ENCODE measurements at regions not wholly inside any gene's neighbourhood (a gene's known extent, or its start where the extent isn't known, plus 50 kb on each side); places are given as distances from the start of the nearest gene placed in this dataset.

- no peak for DNase-seq
- intact Hi-C loops (cut with DNase I): no loop called here
Observed at GRCh38 chr6:122107256-122107852, 292.1 kb upstream of the HSF2 start.

GRCh38 chr6:122109075-122109474 is 290.4 kb upstream of the HSF2 start:
- intact Hi-C loops (cut with DNase I): no loop called here

DNA sequence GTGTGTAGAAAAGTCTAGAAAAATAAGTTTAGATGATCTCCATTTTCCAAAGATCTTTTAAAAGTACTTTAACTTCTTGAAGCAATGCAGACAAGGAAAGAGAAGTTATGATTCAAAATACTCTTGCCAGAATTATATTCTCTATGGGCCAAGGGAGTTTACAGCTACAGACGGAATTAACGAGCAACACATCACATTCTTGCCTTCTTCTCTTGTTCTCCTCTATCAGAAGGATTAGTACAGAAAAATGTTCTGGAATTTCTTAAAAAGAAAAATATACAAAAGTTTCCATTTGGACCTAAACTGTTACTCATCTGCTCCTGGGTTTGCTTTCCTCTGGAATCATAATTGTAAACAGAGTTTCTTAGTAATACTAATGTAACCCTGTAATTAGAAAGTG is 284.7 kb upstream of the HSF2 start:
- intact Hi-C loops (cut with DNase I): no loop called here
- DNase-seq: no peak

More at GRCh38 chr6:122109075-122109474, 290.4 kb upstream of the HSF2 start:
- no peak for DNase-seq

DNA sequence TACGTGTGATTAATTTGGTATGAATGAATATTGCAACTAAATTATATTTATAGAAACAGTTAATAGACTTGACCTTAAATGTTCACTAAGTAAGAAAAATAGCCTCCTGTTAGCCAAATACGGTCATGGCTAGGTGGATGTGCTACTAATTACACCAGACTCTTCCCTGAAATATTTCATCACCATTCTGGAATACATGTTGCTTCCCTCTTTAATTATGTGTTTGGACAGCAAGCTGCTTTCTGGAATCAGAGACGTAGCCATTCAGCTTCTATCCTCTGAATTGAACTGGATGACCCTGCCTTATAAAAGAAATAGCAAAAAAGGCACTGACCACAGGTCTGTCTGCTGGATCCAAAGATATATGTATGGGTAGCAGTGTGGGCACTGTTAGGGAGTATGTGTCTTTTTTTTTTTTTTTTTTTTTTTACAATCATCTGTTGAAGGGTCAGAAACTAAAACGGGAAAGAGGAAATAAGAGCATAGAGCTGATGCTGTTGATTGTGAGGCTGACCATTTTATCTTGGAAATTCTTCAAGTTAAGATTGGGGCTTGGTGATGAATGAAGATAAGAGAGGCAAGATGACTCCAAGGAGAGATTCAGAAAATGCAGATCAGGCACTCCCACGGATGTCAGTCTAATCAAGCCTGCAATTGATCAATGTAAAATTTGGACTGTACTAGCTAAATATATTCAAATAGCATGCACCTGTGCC is 283.2 kb upstream of the HSF2 start:
- intact Hi-C loops (cut with DNase I): no loop called here
- no peak for DNase-seq

GRCh38 chr6:122116835-122117627 is 282.4 kb upstream of the HSF2 start:
- intact Hi-C loops (cut with DNase I): no loop called here
- no peak for DNase-seq

DNA sequence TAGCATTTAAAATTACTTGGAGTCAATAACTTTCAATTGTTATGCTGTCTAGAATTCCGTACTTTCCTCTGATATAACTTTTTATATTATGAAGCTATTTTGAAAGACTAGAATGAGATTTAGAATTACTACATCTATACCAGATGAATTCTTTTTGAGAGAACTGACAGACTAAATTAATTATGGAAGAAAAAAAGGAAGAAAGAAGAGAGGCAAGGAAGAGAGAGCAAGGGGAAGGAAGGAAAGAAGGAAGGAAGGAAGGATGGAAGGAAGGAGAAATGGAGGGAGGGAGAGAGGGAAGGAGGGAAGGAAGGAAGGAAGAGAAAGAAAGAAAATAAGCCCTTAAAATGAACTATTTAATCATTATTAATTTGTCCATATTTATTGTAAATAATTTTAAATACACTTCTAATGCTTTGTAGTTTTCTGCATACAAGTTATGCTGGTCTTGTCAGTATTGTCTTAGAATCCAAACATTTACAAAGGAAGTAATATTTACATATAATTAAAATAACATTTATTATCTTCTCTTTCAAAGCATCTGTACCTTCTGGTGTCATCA is 280.4 kb upstream of the HSF2 start:
- intact Hi-C loops (cut with DNase I): no loop called here
- no peak for DNase-seq

DNA sequence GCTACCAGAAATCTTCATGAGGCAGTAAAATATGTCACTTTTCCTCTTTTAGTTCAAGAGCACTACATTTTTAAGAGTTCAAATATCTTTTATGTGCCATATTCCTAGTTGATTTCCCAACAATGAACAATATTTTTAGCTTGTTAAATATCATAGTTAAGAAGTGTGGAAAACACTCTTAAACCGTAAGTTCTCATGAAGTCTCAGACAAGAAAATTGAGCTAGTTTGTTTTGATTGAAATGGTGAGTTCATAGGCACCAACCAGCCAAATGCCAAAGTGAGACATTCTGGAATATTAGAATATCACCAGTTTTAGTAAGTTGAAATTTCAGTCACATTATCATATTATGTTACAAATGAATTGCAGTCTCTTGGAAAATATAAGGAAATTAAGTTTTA is 277.2 kb upstream of the HSF2 start:
- DNase-seq: no peak
- intact Hi-C loops (cut with DNase I): no loop called here

DNA sequence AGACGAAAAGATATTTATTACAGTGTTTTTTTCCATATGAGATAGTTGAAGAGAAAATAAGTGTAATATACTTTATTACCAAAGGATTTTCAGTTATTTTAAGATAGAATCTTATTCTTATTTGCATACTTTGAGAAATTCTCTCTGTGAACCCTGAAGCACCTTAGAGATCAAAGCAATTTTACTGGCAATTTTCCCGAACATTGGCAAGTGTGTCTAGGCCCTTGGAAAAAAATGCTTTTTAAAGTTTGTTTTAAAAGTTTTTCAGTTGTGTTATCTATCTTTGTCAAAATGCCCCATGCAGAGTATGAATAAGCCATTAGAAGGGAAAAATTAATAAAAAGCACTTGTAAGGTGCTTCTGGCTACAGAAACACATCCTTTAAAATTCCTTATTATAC is 276.8 kb upstream of the HSF2 start:
- intact Hi-C loops (cut with DNase I): no loop called here

GRCh38 chr6:122124908-122125307 is 274.5 kb upstream of the HSF2 start:
- DNase-seq: no peak
- intact Hi-C loops (cut with DNase I): no loop called here

More for the DNA sequence above, 276.8 kb upstream of the HSF2 start:
- no peak for DNase-seq

DNA sequence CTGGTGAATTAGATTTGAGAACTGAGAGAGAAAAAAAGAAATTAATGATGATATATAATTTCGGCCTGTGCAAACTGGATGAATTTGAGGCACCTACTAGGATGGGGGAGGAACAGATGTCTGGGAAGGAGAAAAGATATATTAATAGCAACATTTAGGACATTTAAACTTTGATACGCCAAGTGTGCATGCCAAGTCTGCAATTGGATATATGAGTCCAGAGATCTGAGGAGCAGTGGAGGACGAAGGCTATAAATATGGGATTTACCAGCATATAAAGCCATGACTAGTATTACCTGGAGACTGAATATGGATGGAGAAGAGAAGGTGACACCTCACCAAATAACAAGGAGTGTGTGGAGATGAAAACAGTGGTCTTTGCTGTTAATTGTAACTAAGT is 272.6 kb upstream of the HSF2 start:
- DNase-seq: no peak
- intact Hi-C loops (cut with DNase I): no loop called here

DNA sequence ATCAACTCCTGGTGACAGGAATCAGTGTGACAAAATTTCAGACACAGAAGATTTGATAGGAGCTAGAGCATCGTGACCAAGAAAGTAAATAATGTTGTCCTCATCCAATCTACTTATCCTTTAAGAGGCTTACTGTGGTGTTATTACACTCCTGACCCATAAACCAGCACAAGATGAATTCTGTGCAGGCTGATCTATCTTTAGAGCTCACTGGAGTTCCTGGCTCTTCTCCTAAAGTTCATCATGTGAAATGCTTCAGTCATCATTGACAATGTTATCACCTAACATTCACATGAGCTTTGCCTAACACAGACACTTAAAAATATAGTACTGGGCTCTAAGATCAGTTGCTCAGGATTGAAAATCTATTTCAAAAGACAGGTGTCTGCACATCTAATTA is 271.0 kb upstream of the HSF2 start:
- intact Hi-C loops (cut with DNase I): no loop called here
- DNase-seq: no peak

GRCh38 chr6:122129313-122130025 is 270.0 kb upstream of the HSF2 start:
- intact Hi-C loops (cut with DNase I): no loop called here
- peak in 3 of 42 donors; percentile 4 to 12 (median 5) for DNase-seq

DNA sequence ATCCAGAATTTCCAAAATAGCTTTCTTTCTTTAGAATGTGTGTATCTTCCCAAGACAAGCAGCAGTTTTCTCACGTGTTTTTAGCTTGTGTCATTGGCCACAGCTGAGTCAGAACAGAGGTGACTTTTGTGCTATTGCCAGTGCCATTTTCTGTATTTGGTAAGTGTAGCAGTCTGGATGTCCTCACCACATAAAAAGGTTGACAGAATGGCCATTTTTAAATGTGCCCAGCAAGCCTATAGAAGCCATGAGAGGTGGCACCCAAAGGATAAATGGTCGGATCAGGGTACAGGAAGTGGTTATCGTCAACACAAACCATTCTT is 269.5 kb upstream of the HSF2 start:
- intact Hi-C loops (cut with DNase I): no loop called here
- DNase-seq: peak in 2 of 42 donors; percentile 6 to 9

GRCh38 chr6:122130518-122130917 is 268.9 kb upstream of the HSF2 start:
- intact Hi-C loops (cut with DNase I): no loop called here
- no peak for DNase-seq

DNA sequence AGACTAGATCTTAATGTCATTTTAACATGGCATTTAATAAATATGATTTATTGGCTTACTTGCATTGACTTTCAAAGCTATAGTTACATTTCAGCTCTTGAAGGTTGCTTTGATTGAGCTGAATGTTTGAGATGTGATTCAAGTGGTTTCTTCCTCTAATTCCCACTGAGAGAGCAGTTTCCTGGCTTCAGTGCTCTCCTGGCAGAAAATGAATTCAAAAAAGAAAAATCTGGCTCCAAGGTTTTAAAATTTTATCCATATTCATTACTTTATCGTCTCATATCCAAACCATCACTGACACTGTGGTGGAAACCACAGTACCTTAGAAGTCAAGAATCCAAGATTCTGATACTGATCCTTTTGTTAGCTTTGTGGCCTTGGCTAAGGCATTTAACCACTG is 263.1 kb upstream of the HSF2 start:
- no peak for DNase-seq
- intact Hi-C loops (cut with DNase I): no loop called here

DNA sequence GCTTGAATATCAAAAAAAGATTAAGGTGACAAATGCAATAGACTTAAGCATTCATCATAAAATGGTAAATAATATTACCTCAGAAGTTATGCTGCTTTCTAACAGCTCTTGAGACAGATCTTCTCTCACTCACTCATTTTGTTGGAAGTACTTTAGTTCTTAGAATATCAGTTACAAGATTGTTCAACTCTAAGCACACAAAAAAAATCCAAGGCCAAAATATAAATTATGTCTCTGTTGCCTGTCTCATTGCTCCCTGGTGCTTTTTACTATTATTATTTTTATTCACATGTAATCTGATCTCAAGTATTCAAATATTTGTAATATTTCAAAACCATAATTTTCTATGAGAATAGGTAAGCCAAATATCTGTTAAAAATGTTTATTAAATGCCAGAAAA is 259.4 kb upstream of the HSF2 start:
- no peak for DNase-seq
- intact Hi-C loops (cut with DNase I): no loop called here

DNA sequence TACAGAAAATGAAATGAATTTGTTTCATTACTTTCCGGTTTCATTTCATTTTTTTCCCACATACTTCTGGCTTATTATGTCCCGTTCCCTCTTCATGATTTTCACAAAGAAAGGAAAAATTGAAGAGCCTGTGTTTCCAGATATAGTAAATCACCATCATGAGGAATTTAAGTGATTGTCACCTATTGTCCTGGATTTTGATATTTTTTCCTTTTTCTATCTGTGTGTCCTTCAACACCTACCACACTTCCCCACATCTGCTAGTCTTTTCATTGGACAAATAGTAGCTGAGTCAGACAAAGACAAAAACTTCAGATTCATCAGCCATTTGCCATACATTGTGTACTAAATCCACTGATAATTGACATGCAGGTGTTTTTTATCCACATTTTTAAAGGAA is 258.2 kb upstream of the HSF2 start:
- intact Hi-C loops (cut with DNase I): no loop called here
- DNase-seq: no peak

DNA sequence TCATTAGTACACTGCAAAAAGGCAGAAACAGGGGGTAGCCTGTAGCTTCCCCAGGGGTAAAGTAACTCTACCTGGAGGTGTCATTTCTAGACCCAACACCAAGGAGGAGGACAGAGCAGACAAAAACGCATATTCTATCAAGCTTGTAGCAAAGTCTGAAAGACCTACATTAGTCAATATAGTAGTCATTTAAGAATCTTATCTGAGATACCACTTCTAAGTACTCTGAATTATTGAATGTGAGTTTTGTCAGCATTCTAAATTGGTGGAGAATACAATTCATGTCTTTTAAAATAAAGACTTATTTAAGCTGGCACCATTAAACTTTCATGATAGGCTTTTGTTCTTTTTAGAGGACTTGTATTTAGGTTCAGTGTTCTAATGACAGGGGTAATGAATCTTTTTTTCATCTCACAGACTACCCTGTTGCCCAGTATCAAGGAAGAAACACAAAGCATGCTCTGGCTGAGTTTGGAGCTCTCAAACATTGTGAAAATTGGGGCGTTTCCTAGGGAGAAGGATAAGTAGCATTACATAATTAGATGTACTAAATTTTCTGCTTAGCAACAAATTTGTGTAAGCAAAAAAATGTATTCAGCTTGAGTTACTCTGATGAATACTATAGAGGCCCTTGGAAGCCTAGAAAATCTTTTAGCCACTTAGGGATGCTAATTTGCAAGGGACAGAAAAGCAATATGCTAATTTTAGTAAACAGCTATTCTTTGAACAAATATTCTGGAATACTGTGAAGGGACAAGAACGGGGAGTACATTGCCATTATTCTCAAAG is 255.4 kb upstream of the HSF2 start:
- intact Hi-C loops (cut with DNase I): no loop called here
- peak in 4 of 42 donors; percentile 7 to 22 (median 16) for DNase-seq

DNA sequence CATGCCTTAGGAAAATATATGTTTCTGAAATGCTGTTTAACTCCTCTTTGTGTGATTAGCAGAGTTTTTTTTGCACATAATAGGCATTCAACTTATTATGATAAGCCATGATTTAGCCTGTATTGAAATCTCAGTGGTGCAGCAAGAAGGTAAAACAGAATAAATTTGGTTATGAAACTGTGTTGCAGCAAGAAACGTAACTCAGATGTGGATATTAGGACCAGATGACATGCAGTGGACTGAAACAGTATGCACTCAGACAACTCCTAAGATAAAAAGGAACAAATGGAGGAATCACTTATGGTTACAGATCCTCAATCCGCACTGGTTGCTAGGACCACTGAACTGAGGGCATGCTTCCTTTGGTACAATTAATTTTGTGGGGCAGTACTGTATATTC is 254.2 kb upstream of the HSF2 start:
- no peak for DNase-seq
- intact Hi-C loops (cut with DNase I): no loop called here

All from head of caudate nucleus (tissue), 42 donors.